GM18520 (cell line): ENCODE measurements at regions not wholly inside any gene's neighbourhood (a gene's known extent, or its start where the extent isn't known, plus 50 kb on each side); places are given as distances from the start of the nearest gene placed in this dataset.

ENCODE experiments used
- ATAC-seq: cut with Tn5 transposase; IDR thresholded peaks from one replicate; pipeline ENCODE4 v1.9.1; 2021; ENCODE audit not compliant: unreplicated experiment

GRCh38 chr2:215522237-215522636 lies 86.4 kb upstream of the FN1 start:
- ATAC-seq: no peak

GRCh38 chr2:215521031-215521430 lies 85.2 kb upstream of the FN1 start:
- ATAC-seq: no peak

GRCh38 chr2:215517391-215517790 lies 81.5 kb upstream of the FN1 start:
- ATAC-seq: no peak

DNA sequence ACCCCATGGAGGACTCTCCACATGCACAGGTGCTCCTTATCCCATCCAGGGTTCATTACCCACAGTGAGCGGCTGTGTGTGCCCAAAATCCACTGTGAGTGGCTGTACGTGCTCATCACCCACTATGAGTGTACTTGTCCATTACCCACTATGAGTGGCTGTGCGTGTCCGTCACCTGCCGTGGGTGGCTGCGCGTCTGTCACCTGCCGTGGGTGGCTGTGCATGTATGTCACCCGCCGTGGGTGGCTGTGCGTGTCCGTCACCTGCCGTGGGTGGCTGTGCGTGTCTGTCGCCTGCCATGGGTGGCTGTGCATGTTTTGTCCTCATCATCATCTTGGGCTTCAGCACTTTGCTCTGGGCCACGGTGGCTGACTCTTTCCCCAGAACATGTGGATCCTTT lies 78.6 kb upstream of the FN1 start:
- no peak for ATAC-seq

DNA sequence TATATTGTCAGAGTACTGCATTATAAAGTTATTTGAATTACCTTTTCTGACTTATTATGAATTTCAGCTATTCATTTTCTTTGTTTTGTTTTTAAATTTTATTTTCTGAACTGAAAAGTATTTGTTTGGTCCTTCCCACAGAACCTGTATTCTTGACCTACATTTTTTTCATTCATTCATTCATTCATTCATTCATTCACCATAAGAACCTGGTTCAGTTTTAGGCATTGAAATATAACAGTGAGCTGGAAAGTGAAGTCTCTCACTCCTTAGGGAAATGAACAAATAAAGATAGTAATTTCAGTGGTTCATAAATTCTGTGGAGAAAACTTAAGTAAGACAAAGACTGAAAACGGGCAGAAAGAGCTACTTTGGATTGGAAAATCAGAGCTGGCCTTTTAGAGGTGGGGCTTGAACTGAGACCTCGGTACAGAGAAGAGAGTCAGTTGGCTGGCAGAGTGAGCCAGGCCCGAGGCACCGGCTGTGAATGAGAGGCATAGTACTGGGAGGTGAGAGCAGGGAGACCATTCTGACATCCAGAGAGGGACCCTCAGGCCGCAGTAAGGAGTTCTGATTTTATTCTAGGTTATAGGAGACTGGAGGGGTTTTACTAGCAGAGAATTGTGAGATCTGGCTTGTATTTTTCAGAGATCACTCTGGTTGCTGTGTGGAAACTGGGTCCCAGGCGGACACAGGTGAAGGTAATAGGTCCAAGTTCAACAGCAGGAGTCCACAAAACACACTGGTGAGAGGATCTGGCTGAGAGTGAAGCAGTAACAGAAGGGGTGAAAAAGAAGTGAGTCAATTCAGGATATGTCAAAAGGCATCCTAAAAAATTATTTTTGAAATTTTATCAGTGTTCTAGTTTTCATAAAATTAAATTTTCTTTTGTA lies 75.8 kb upstream of the FN1 start:
- ATAC-seq: no peak

GRCh38 chr2:215507836-215508235 lies 72.0 kb upstream of the FN1 start:
- ATAC-seq: no peak

DNA sequence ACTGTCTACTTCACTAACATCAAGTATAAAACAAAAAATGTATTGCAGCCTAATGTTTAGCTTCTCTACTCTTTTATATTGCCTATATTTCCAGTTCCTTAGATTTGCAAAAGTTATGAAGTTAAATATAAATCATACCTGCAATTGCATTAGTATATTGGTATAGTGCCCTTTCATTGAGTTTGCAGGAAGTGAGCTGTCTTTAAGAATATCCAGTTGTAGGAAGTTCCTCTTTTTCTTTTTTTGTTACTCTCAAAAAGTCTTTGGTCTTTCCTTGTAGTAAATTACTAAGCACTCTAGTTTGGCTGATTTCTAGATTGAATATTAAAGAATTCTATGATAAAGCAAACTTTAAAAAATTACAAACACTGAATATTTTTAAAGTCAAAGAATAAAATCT lies 71.3 kb upstream of the FN1 start:
- ATAC-seq: no peak

GRCh38 chr2:215506604-215506990 lies 70.7 kb upstream of the FN1 start:
- ATAC-seq: no peak

- ATAC-seq: no peak
These were observed 69.3 kb upstream of the FN1 start for GRCh38 chr2:215505044-215505786.

DNA sequence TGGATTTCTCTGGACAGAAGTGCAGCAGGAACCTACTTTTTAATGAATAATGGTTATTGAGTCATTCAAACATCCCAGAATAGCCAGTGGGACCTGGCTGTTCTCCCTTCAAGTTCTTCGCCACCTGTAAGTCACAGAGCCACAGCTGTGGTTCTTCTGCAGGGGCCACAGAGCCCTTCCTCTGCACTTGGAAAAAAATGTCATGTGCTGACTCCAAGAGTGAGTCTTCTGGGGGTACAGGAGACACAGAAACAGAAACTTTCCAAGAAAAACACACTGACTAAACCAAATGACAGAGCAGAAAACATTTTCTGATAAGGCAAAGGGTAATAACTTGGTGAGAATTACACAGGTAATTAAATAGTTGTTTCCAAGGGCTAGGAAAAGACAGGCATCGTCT lies 68.7 kb upstream of the FN1 start:
- ATAC-seq: no peak

DNA sequence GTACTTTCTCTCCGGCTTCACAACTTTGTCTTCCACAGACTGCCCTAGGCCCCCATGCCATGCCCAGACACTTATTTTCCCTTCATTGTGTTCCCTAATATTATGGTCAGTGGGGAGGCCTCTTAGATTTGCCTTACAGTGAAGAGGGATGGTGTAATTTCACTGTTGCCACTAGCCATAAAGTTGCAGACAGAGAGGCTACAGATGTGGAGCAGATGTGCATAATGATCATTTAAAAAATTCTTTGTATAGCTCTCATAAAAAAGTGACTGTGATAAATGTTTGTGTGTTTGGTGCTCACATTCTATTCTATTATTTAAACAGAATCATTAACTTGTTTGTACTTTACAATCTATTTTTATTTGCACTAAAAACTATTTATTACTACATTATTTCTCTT lies 67.5 kb upstream of the FN1 start:
- ATAC-seq: no peak

- ATAC-seq: no peak
These were observed 64.6 kb upstream of the FN1 start for GRCh38 chr2:215500466-215500865.

DNA sequence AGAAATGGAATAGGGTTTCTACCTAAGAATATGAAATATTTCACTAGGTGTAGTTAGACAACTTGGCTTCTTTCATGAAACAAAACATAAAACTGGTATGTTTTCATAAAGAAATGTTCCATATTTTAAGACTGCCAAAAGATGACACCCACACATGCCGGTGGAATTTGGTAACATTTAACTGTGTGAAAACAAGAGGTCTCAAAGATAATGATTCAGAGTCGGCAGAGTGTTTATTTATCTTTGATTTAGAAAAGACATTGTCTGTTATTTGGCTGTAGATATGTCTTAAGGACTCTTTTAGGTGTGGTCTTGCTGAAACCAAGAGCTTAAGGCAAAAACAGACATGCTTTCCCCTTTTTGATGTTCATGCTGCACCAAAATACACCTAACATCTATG lies 63.5 kb upstream of the FN1 start:
- ATAC-seq: no peak

- ATAC-seq: no peak
These were observed 62.6 kb upstream of the FN1 start for GRCh38 chr2:215498431-215498830.

DNA sequence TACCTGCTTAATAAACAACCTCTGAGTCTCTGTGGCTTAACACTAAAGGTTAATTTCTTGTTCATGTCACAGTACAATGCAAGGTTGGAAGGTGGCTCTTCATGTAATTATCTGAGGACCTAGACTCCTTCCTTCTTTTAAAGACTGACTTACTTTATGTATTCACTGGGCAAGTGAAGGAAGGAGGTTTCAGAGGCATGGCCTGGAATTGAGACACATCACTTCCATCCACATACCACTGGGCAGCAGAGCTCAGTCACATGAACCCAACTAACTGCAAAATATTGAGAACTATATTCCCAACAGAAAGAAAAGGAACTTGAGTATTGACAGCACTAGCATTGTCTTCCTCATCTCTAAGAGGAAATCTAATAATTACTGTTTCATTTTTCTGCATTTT lies 57.5 kb upstream of the FN1 start:
- ATAC-seq: no peak

GRCh38 chr2:215489288-215489848 lies 53.5 kb upstream of the FN1 start:
- ATAC-seq: no peak

- no peak for ATAC-seq
These were observed 51.1 kb upstream of the FN1 start for GRCh38 chr2:215487002-215487372.

- ATAC-seq: no peak
These were observed 50.6 kb upstream of the FN1 start for GRCh38 chr2:215486291-215487001.
